HFFc6 (cell line): ENCODE measurements at regions not wholly inside any gene's neighbourhood (a gene's known extent, or its start where the extent isn't known, plus 50 kb on each side); places are given as distances from the start of the nearest gene placed in this dataset.

Source experiments
- DNase-seq: peaks from one replicate; pipeline ENCODE4 v3.0.0-alpha.2; 2018
- H3K27ac Mint-ChIP-seq: 2 replicates; pipeline ENCODE4 v1.8.0; 2020; ENCODE audit warnings: mild to moderate bottlenecking, mixed read lengths
- H3K27me3 Mint-ChIP-seq: 2 replicates; pipeline ENCODE4 v1.8.0; 2021; ENCODE audit warnings: mild to moderate bottlenecking, moderate library complexity, mixed read lengths; ENCODE audit not compliant: insufficient read depth
- H3K36me3 Mint-ChIP-seq: 2 replicates; pipeline ENCODE4 v1.8.0; 2021; ENCODE audit warnings: low read depth, mixed read lengths
- H3K4me1 Mint-ChIP-seq: 2 replicates; pipeline ENCODE4 v1.8.0; 2020; ENCODE audit warnings: low read depth, mixed read lengths
- H3K4me3 Mint-ChIP-seq: 2 replicates; pipeline ENCODE4 v1.8.0; 2020; ENCODE audit warnings: mild to moderate bottlenecking, moderate library complexity, mixed read lengths
- H3K9me3 Mint-ChIP-seq: 2 replicates; pipeline ENCODE4 v1.8.0; 2020; ENCODE audit warnings: mild to moderate bottlenecking, mixed read lengths
- CTCF ChIP-seq: fragments of 200-600 bp; sonication (generic); IDR thresholded peaks from 2 replicates; pipeline ENCODE4 v1.5.0; 2021; ENCODE audit warnings: antibody characterized with exemption, mild to moderate bottlenecking

GRCh38 chr7:114138587-114138986 lies 219.8 kb upstream of the PPP1R3A start:
- Mint-ChIP-seq H3K36me3 (no peaks in the 10 kb centered on the region), H3K9me3 (peaks cover 7% of the 10 kb centered on the region), H3K4me1 (no peaks in the 10 kb centered on the region), H3K4me3 (no peak overlapping the region), H3K27ac (no peak overlapping the region), H3K27me3 (no peaks in the 10 kb centered on the region)
- no peak for DNase-seq
- TF ChIP-seq CTCF: no peak

GRCh38 chr7:114133717-114134116 lies 214.9 kb upstream of the PPP1R3A start:
- TF ChIP-seq CTCF: no peak
- Mint-ChIP-seq H3K4me1 (no peaks in the 10 kb centered on the region), H3K9me3 (peaks cover 27% of the 10 kb centered on the region), H3K27ac (no peak overlapping the region), H3K36me3 (no peaks in the 10 kb centered on the region), H3K27me3 (no peaks in the 10 kb centered on the region), H3K4me3 (no peak overlapping the region)
- no peak for DNase-seq

GRCh38 chr7:114130866-114131265 lies 212.1 kb upstream of the PPP1R3A start:
- TF ChIP-seq CTCF: no peak
- Mint-ChIP-seq H3K4me1 (no peaks in the 10 kb centered on the region), H3K36me3 (no peaks in the 10 kb centered on the region)

GRCh38 chr7:114128880-114129279 lies 210.1 kb upstream of the PPP1R3A start:
- Mint-ChIP-seq H3K4me1 (no peaks in the 10 kb centered on the region), H3K27me3 (no peaks in the 10 kb centered on the region), H3K36me3 (no peaks in the 10 kb centered on the region)

More at GRCh38 chr7:114130866-114131265, 212.1 kb upstream of the PPP1R3A start:
- no peak for DNase-seq
- H3K27ac Mint-ChIP-seq: no peak overlapping the region
- H3K4me3 Mint-ChIP-seq: no peak overlapping the region
- peaks cover 32% of the 10 kb centered on the region; the same call in 1 of the 2 replicates for H3K9me3 Mint-ChIP-seq
- no peaks in the 10 kb centered on the region for H3K27me3 Mint-ChIP-seq

GRCh38 chr7:114126095-114126494 lies 207.3 kb upstream of the PPP1R3A start:
- H3K9me3 Mint-ChIP-seq: peaks cover 15% of the 10 kb centered on the region
- no peaks in the 10 kb centered on the region for H3K36me3 Mint-ChIP-seq
- H3K4me1 Mint-ChIP-seq: no peaks in the 10 kb centered on the region
- TF ChIP-seq CTCF: no peak
- no peak for DNase-seq
- no peak overlapping the region for H3K4me3 Mint-ChIP-seq
- H3K27me3 Mint-ChIP-seq: no peaks in the 10 kb centered on the region
- H3K27ac Mint-ChIP-seq: no peak overlapping the region

More at GRCh38 chr7:114128880-114129279, 210.1 kb upstream of the PPP1R3A start:
- Mint-ChIP-seq H3K9me3 (peaks cover 35% of the 10 kb centered on the region), H3K27ac (no peak overlapping the region), H3K4me3 (no peak overlapping the region)
- no peak for TF ChIP-seq CTCF
- no peak for DNase-seq

GRCh38 chr7:114112806-114113205 lies 194.0 kb upstream of the PPP1R3A start:
- H3K27me3 Mint-ChIP-seq: no peaks in the 10 kb centered on the region
- peaks cover 7% of the 10 kb centered on the region for H3K9me3 Mint-ChIP-seq
- no peak overlapping the region for H3K4me3 Mint-ChIP-seq
- TF ChIP-seq CTCF: no peak
- DNase-seq: no peak
- H3K4me1 Mint-ChIP-seq: no peaks in the 10 kb centered on the region
- no peak overlapping the region for H3K27ac Mint-ChIP-seq
- H3K36me3 Mint-ChIP-seq: no peaks in the 10 kb centered on the region
